ENCODE measurements at regions not wholly inside any gene's neighbourhood (a gene's known extent, or its start where the extent isn't known, plus 50 kb on each side); places are given as distances from the start of the nearest gene placed in this dataset.
"Not testable (repeated sequence)": the region's sequence is repeated elsewhere in the genome, so short reads cannot be mapped to it uniquely, and the experiment has no call there.

- no peak for DNase-seq (ENCODE audit: low read depth, low spot score)
These were observed 106.6 kb upstream of the NUPR2 start for GRCh38 chr7:56222866-56223265.

- DNase-seq (ENCODE audit: low read depth, low spot score) = no peak
These were observed 102.8 kb upstream of the NUPR2 start for GRCh38 chr7:56219017-56219416.

GRCh38 chr7:56218510-56218909 lies 102.3 kb upstream of the NUPR2 start:
- DNase-seq (ENCODE audit: low read depth, low spot score) = no peak

- no peak for DNase-seq (ENCODE audit: low read depth, low spot score)
These were observed 97.4 kb upstream of the NUPR2 start for GRCh38 chr7:56213574-56213973.

GRCh38 chr7:56206420-56206819 lies 90.2 kb upstream of the NUPR2 start:
- DNase-seq (ENCODE audit: low read depth, low spot score) = no peak

GRCh38 chr7:56199639-56200038 lies 83.4 kb upstream of the NUPR2 start:
- DNase-seq (ENCODE audit: low read depth, low spot score) = no peak

GRCh38 chr7:56196195-56196594 lies 80.0 kb upstream of the NUPR2 start:
- DNase-seq (ENCODE audit: low read depth, low spot score) = not testable (repeated sequence)

GRCh38 chr7:56188823-56189346 lies 72.7 kb upstream of the NUPR2 start:
- no peak for DNase-seq (ENCODE audit: low read depth, low spot score)

- no peak for DNase-seq (ENCODE audit: low read depth, low spot score)
These were observed 72.2 kb upstream of the NUPR2 start for GRCh38 chr7:56188376-56188775.

GRCh38 chr7:56181010-56181409 lies 64.8 kb upstream of the NUPR2 start:
- DNase-seq (ENCODE audit: low read depth, low spot score) = no peak

- DNase-seq (ENCODE audit: low read depth, low spot score) = no peak
These were observed 59.6 kb upstream of the NUPR2 start for GRCh38 chr7:56175771-56176170.

GRCh38 chr7:56174875-56175760 lies 58.9 kb upstream of the NUPR2 start:
- DNase-seq (ENCODE audit: low read depth, low spot score) = no peak

GRCh38 chr7:56174346-56174874 lies 58.2 kb upstream of the NUPR2 start:
- no peak for DNase-seq (ENCODE audit: low read depth, low spot score)

Measured in activated naive CD8-positive, alpha-beta T cell treated with anti-CD3 and anti-CD28 coated beads, Interleukin-2, amount 50 U/mL, for 16 hours (primary cell).